Thoracic aorta (tissue), 2 donors: ENCODE measurements at regions not wholly inside any gene's neighbourhood (a gene's known extent, or its start where the extent isn't known, plus 50 kb on each side); places are given as distances from the start of the nearest gene placed in this dataset.

Experiments
- ATAC-seq: fragments of 150-250 bp; one replicate; pipeline ENCODE4 v1.8.0; 2017; ENCODE audit warnings: low read depth; ENCODE audit not compliant: insufficient number of reproducible peaks, low FRiP score
- DNase-seq: peaks from one replicate; pipeline ENCODE4 v3.0.0-alpha.2; 2020; ENCODE audit warnings: low spot score
- H3K27ac ChIP-seq, 2 donors: fragments of 200-600 bp; sonication (generic); 1 replicate in 1 of 2; 2 replicates in 1 of 2; pipeline ENCODE4 v1.5.1; 2016; ENCODE audit warnings: mild to moderate bottlenecking in 2 of 2, moderate library complexity in 2 of 2
- H3K27me3 ChIP-seq: fragments of 200-600 bp; sonication (generic); replicated peaks from 2 replicates; pipeline ENCODE4 v1.6.0; 2016; ENCODE audit warnings: mild to moderate bottlenecking; ENCODE audit not compliant: insufficient read depth
- H3K36me3 ChIP-seq: fragments of 200-600 bp; sonication (generic); one replicate; pipeline ENCODE4 v1.5.1; 2016
- H3K4me1 ChIP-seq, 2 donors: fragments of 200-600 bp; sonication (generic); 1 replicate in 1 of 2; 2 replicates in 1 of 2; pipeline versions ENCODE4 v1.5.1 to v1.6.0; 2016; ENCODE audit warnings: low read depth in 2 of 2, mild to moderate bottlenecking in 1 of 2; ENCODE audit not compliant: control insufficient read depth in 1 of 2
- H3K4me3 ChIP-seq: fragments of 200-600 bp; sonication (generic); 2 replicates; pipeline ENCODE4 v1.5.1; 2016; ENCODE audit warnings: mild to moderate bottlenecking
- H3K9me3 ChIP-seq: fragments of 200-600 bp; sonication (generic); 2 replicates; pipeline ENCODE4 v1.5.1; 2016
- CTCF ChIP-seq: fragments of 200-600 bp; sonication (generic); IDR thresholded peaks from one replicate; pipeline ENCODE4 v1.5.1; 2019; ENCODE audit warnings: antibody characterized with exemption

DNA sequence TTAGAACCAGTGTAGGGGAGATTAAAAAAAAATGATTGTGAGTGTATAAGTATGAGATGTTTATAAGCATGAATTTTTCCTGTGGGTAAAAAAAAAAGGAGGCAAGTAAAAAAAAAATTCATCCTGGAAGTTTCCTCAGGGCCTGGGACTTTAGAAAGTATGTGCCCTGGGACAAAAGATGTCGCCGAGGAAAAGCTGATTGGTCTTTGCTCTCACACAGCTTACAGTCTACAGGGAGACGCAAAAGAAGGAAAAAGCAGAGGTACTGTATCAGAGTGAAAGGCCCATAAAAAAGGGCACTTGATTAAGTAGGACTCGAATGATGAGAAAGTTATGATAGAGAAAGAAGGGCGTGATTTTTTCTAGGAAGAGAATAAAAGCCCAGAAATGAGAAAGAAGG is 501.4 kb upstream of the MEF2C start:
- TF ChIP-seq CTCF, result no peak
- no peak for DNase-seq
- H3K27me3 ChIP-seq, result no peaks in the 10 kb centered on the region
- H3K9me3 ChIP-seq, result no peaks in the 10 kb centered on the region
- no peak overlapping the region for H3K4me3 ChIP-seq
- ATAC-seq, result no peak
- H3K4me1 ChIP-seq, result no peaks in the 10 kb centered on the region
- no peaks in the 10 kb centered on the region for H3K36me3 ChIP-seq
- H3K27ac ChIP-seq, result no peak overlapping the region

DNA sequence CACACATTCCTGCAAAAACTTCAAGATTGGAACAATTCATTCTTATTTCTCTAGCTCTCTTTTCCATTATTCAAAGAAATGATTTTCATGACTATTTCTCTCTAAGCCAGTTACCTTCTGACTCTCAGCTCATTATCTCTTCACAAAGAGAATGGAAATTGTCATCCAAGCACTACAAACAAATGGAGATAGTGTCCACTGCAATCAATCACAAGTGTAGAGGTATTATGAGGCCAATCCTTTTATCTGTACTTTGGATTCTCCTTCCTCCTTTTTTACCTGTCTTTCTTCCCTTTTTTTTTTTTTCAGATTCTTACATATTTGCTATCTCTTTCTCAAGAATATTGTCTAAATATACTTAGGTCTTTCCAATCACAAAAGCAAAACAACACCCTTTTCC is 497.7 kb upstream of the MEF2C start:
- no peak overlapping the region for H3K4me3 ChIP-seq
- peaks cover 0 to 2% of the 10 kb centered on the region in 2 donors for H3K4me1 ChIP-seq
- ATAC-seq, result no peak
- DNase-seq, result no peak
- H3K36me3 ChIP-seq, result no peaks in the 10 kb centered on the region
- H3K9me3 ChIP-seq, result no peaks in the 10 kb centered on the region
- TF ChIP-seq CTCF, result no peak
- H3K27ac ChIP-seq, result no peak overlapping the region
- no peaks in the 10 kb centered on the region for H3K27me3 ChIP-seq

DNA sequence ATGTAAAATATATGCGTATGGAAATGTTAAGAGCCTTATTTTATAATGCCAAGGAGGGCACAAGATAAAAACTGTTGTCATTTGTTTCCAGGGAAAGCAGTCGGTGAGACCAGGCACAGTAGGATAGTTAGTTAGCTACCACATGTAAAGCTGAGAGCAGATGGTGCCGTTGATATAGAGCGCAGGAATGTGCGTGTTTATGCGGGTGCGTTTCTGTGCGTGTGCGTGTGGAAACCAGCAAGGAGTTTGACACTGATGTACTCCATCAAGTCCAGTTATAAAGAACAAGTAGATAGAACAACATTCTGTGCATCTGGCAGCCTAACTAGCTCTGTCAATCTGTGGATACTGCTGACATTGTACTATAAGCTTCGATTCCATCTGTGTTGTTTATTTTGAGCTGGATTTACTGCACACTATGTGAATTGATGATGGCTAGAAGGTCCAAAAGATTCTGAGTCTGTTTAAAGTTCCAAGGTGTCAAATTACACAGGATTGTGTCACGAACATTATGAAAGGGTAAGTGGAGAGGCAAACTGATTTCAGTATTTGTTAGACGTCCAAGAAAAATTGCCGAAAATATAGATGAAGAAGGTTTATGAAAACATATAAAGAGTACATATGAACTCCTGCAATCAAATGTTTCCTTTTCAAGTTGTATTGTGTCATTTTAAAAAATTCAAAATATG is 494.9 kb upstream of the MEF2C start:
- no peak for DNase-seq
- no peak overlapping the region for H3K4me3 ChIP-seq
- no peak for ATAC-seq
- no peaks in the 10 kb centered on the region for H3K9me3 ChIP-seq
- no peak overlapping the region for H3K27ac ChIP-seq
- peaks cover 0 to 2% of the 10 kb centered on the region in 2 donors for H3K4me1 ChIP-seq
- no peaks in the 10 kb centered on the region for H3K27me3 ChIP-seq
- no peak for TF ChIP-seq CTCF
- no peaks in the 10 kb centered on the region for H3K36me3 ChIP-seq

DNA sequence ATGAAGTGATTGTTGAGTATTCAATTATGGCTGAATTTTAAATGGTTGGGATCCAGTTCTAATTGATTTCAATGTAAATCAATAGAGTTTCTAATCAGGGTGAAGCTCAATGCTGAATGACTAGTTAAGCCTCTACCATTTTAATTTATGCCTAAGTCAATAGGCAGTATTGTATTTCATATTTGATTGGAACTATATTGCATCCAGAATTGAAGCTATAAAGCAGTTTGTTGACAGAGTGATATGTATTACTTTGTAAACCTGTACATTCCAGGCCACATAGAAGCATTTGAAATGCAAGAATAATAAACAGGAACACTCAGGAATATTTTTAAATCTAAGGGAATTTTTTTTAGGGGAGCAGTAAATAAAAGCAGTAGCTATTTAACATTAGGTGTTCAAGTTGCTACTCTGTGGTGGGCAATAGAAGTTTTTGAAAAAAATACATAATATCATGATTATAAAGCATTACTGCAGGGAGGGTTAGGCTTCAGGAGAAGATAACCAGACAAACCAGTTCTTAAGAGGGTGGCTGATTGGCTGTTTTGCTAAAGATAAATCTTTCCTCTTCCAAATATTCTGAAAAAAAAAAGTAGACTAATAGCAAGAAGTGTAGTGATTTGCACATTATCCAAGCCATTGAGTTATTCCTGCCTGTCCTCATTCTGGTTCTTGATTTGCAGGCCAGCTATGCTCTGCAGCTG is 492.0 kb upstream of the MEF2C start:
- TF ChIP-seq CTCF, result no peak
- ATAC-seq (no peak), DNase-seq (no peak)
- no peaks in the 10 kb centered on the region for H3K9me3 ChIP-seq
- H3K27me3 ChIP-seq, result no peaks in the 10 kb centered on the region
- H3K36me3 ChIP-seq, result no peaks in the 10 kb centered on the region
- no peak overlapping the region for H3K4me3 ChIP-seq
- no peak overlapping the region for H3K27ac ChIP-seq
- peaks cover 0 to 2% of the 10 kb centered on the region in 2 donors for H3K4me1 ChIP-seq

DNA sequence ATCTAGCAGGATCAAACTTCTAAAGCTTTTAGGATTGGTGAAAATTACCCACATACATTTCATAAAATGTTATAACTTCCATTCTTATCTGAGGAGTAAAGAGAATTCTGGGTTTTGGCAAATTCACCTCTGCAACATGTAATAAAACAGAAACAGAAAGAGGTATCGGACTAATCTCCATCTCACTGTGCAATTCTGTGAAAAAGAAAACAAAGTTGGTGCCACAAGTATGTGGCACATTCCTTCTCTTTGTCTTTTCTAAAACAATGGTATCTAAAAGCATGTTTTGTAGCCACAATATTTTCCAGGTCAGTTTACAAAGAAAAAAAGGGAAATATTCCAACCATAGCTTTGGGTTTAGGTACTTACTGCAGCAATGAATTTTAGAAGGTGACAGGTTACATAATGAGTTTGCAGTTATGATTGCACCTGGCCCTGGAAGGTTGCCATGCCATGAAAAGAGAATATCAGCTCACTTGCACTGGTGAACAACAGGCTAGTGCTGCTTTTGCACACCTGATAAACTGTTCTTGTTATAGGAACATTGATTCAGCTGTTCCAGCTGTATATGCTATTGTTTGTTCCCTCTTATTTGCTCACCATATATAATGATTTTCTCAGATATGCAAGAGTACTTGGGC is 491.3 kb upstream of the MEF2C start:
- ATAC-seq, result no peak
- Histone ChIP-seq H3K27ac (no peak overlapping the region), H3K9me3 (no peaks in the 10 kb centered on the region), H3K4me3 (no peak overlapping the region), H3K27me3 (no peaks in the 10 kb centered on the region), H3K4me1 (peaks cover 0 to 2% of the 10 kb centered on the region in 2 donors), H3K36me3 (no peaks in the 10 kb centered on the region)
- no peak for TF ChIP-seq CTCF
- no peak for DNase-seq
